Karpas-422 (cell line): ENCODE measurements at regions not wholly inside any gene's neighbourhood (a gene's known extent, or its start where the extent isn't known, plus 50 kb on each side); places are given as distances from the start of the nearest gene placed in this dataset.

Experiments used
- DNase-seq: peaks from one replicate; pipeline ENCODE4 v3.0.0-alpha.2; 2015
- H2AFZ ChIP-seq: fragments of 200-600 bp; sonication (generic); 2 replicates; pipeline ENCODE4 v1.6.1; 2014; ENCODE audit warnings: antibody characterized with exemption, low read length, mixed read lengths
- H3K27ac ChIP-seq: fragments of 200-600 bp; sonication (generic); 2 replicates; pipeline ENCODE4 v1.5.1; 2014; ENCODE audit warnings: mild to moderate bottlenecking, low read length, moderate library complexity
- H3K27me3 ChIP-seq: fragments of 200-600 bp; sonication (generic); 2 replicates; pipeline ENCODE4 v1.6.1; 2014; ENCODE audit warnings: low read length, mixed read lengths
- H3K36me3 ChIP-seq: fragments of 200-600 bp; sonication (generic); 2 replicates; pipeline ENCODE4 v1.6.1; 2014; ENCODE audit warnings: low read length, mixed read lengths; ENCODE audit not compliant: insufficient read depth
- H3K4me1 ChIP-seq: fragments of 200-600 bp; sonication (generic); 2 replicates; pipeline ENCODE4 v1.6.1; 2014; ENCODE audit warnings: mild to moderate bottlenecking, low read length, mixed read lengths
- H3K4me2 ChIP-seq: fragments of 200-600 bp; sonication (generic); 2 replicates; pipeline ENCODE4 v1.6.1; 2014; ENCODE audit warnings: low read length, low read depth, mild to moderate bottlenecking; ENCODE audit not compliant: poor library complexity, severe bottlenecking
- H3K4me3 ChIP-seq: fragments of 200-600 bp; sonication (generic); 2 replicates; pipeline ENCODE4 v1.5.1; 2014; ENCODE audit warnings: mild to moderate bottlenecking, antibody characterized with exemption, low read length, mixed read lengths
- H3K79me2 ChIP-seq: fragments of 200-600 bp; sonication (generic); 2 replicates; pipeline ENCODE4 v1.6.1; 2014; ENCODE audit warnings: mild to moderate bottlenecking, low read length, mixed read lengths
- H3K9ac ChIP-seq: fragments of 200-600 bp; sonication (generic); 2 replicates; pipeline ENCODE4 v1.6.0; 2014; ENCODE audit warnings: low read length
- H3K9me2 ChIP-seq: fragments of 200-600 bp; sonication (generic), shearing (Covaris generic); replicated peaks from 2 replicates; pipeline ENCODE4 v1.6.0; 2014; ENCODE audit warnings: mild to moderate bottlenecking, low read length, moderate library complexity; ENCODE audit not compliant: insufficient read depth
- H3K9me3 ChIP-seq: fragments of 300-700, 200-600 bp; sonication (generic); 2 replicates; pipeline ENCODE4 v1.6.1; 2014; ENCODE audit warnings: low read length, mixed read lengths
- H4K20me1 ChIP-seq: fragments of 200-600 bp; sonication (generic); 2 replicates; pipeline ENCODE4 v1.6.1; 2014; ENCODE audit warnings: mild to moderate bottlenecking, antibody characterized with exemption, low read length, low read depth; ENCODE audit not compliant: insufficient read depth

DNA sequence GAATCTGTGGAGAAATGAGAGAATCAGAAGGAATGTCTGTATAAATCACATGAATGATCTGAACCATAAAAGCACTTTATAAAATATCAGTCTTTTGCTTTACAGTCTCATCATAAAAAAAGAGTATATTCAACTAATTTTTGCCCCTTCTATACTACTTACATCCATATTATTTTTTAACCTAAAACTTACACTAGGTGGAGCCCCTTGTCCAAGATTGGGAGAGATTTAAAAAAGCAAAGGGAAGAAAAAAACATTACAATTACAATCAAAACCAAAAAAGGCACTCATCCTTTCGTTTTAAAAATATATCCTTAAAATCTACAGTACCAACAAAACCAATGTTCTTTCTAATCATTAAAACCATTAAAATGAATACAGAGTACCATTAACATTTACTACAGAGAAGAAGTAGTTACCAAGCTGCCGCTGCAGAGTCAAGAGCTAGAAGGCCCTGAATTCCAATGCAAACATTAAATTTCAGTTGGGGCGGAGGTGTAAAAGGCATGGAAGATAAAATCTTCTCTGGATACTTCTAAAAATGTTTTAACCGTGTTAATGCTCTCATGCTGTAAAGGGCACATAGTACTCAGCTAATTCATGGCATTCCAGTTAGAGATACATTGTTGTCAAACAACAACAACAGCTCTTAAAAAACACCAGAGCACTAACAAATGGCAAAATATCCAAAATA, 56.7 kb upstream of the EPB41L3 start:
- H3K9me3 ChIP-seq: no peaks in the 10 kb centered on the region
- H3K36me3 ChIP-seq: no peaks in the 10 kb centered on the region
- no peak overlapping the region for H3K9ac ChIP-seq
- H3K79me2 ChIP-seq: no peaks in the 10 kb centered on the region
- no peak overlapping the region for H2AFZ ChIP-seq
- peak; percentile 64 for DNase-seq
- H4K20me1 ChIP-seq: no peaks in the 10 kb centered on the region
- H3K4me3 ChIP-seq: no peak overlapping the region
- H3K27ac ChIP-seq: no peak overlapping the region
- no peaks in the 10 kb centered on the region for H3K4me1 ChIP-seq
- no peaks in the 10 kb centered on the region for H3K27me3 ChIP-seq
- no peak overlapping the region for H3K4me2 ChIP-seq
- no peaks in the 10 kb centered on the region for H3K9me2 ChIP-seq

DNA sequence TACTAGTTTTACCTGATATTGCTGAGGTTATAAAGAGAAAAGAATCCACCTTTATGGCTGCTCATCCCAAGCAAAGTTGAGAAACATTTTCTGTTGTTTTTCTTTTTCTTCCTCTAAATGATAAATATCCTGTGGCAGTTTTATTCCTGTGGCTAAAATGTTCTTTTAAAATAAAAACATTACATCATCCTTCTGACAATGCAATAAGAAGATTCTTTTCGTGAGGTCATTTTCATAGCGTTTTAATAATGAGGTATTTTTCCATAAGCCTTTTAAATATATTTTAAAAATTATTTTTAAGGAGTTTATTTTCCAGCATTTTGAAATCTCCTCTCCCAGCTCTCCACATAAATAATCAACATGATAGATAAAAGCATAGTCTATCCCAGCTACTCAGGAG, 52.8 kb upstream of the EPB41L3 start:
- Histone ChIP-seq H4K20me1 (no peaks in the 10 kb centered on the region), H3K4me2 (no peak overlapping the region), H3K9me3 (no peaks in the 10 kb centered on the region)

More for the DNA sequence above, 52.8 kb upstream of the EPB41L3 start:
- Histone ChIP-seq H3K79me2 (no peaks in the 10 kb centered on the region), H3K36me3 (no peaks in the 10 kb centered on the region), H3K27ac (no peak overlapping the region), H3K9ac (no peak overlapping the region), H2AFZ (no peak overlapping the region), H3K4me1 (no peaks in the 10 kb centered on the region), H3K4me3 (no peak overlapping the region), H3K9me2 (no peaks in the 10 kb centered on the region), H3K27me3 (no peaks in the 10 kb centered on the region)
- no peak for DNase-seq
